ENCODE measurements at regions not wholly inside any gene's neighbourhood (a gene's known extent, or its start where the extent isn't known, plus 50 kb on each side); places are given as distances from the start of the nearest gene placed in this dataset.

GRCh38 chr4:54914781-54915180 is 210.6 kb downstream of the KDR start:
- TF ChIP-seq POLR2A (IDR thresholded peaks at IDR 0.05) (no peak), CTCF (IDR thresholded peaks at IDR 0.05) (no peak), EP300 (IDR thresholded peaks at IDR 0.05) (no peak)

Measured in tibial nerve (tissue), 4 donors.